ENCODE measurements at regions not wholly inside any gene's neighbourhood (a gene's known extent, or its start where the extent isn't known, plus 50 kb on each side); places are given as distances from the start of the nearest gene placed in this dataset.

DNA sequence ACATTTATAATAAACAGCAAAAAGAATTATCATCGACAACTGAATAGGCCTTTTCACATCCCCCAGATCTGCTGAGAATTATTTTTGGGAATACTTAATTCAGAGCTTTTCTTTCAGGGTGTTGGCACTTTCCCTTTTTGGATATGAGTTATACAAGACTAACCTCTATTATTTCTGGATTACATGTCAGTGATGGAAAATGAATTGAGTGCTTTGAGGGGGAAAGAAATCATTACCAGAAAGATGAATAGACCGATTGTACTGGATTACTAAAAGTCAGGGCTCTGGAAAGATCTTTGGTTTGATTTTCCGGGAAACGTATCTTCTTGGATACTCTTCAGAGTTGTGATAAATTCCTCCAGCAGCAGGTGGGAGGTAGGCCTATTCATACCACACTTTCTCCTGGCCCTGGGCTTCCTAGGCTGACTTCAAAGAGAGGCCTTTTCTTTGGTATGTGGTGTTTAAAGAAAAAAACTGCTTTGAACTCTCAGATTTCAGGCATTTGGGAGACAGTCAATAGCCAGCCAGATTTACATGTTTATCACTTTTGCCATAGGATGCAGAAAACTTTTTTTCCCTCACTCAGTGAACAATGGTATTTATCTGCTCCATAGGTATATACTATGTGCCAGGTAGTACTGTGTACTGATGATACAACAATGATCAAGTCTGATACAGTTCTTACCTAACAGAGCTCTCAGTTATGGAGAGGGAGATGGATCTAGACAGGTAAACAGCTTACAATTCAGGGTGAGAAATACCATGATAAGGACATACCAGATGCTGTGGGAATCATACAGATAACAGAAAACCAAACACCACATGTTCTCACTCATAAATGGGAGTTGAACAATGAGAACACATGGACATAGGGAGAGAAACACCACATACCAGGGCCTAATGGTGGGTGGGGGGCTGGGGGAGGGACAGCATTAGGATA lies 63.3 kb upstream of the ACTR3 start:
- Histone ChIP-seq H3K4me1 (ENCODE audit: control insufficient read depth, extremely low read depth, insufficient read depth, low read length) (no peaks in the 10 kb centered on the region), H3K4me3 (replicated peaks in 1 of 3; ENCODE audit: insufficient read depth in 1 of 3, low read depth in 1 of 3, low read length in 3 of 3) (no peak overlapping the region), H3K27me3 (ENCODE audit: control insufficient read depth in 2 of 2, insufficient read depth in 2 of 2, low read length in 2 of 2) (no peaks in the 10 kb centered on the region), H2AFZ (ENCODE audit: low read depth, low read length) (no peak overlapping the region), H3K27ac (ENCODE audit: insufficient read depth, low read depth, low read length) (no peak overlapping the region), H3K9me1 (replicated peaks; ENCODE audit: control insufficient read depth, extremely low read depth, insufficient read depth, low read length) (no peaks in the 10 kb centered on the region), H3K9me3 (replicated peaks; ENCODE audit: control insufficient read depth, insufficient read depth, low read length) (no peaks in the 10 kb centered on the region), H3K79me2 (ENCODE audit: control insufficient read depth, insufficient read depth, low read length) (no peaks in the 10 kb centered on the region), H3K36me3 (ENCODE audit: control insufficient read depth in 2 of 2, extremely low read depth in 1 of 2, insufficient read depth in 2 of 2, low read length in 2 of 2) (no peaks in the 10 kb centered on the region), H3K4me2 (ENCODE audit: insufficient read depth, low read length) (no peak overlapping the region), H3K9ac (replicated peaks; ENCODE audit: extremely low read depth, insufficient read depth, low read length) (no peak overlapping the region), H4K20me1 (replicated peaks; ENCODE audit: control insufficient read depth, extremely low read depth, insufficient read depth, low read length) (no peaks in the 10 kb centered on the region)
- intact Hi-C loops (cut with micrococcal nuclease) (no loop called here), dilution Hi-C loops (cut with MboI; ENCODE audit: extremely low pct_ligation_motif_present, low sequenced_read_pairs) (no loop called here)
- FAIRE-seq (no peak), DNase-seq (ENCODE audit: low read depth, low spot score) (no peak)
- ChIA-PET CTCF (no interaction called here), POLR2A (no interaction called here)
- TF ChIP-seq GATA2 (IDR thresholded peaks at IDR 0.05; ENCODE audit: insufficient read depth, insufficient read length, low read depth, low read length) (no peak), JUN (IDR thresholded peaks at IDR 0.05; ENCODE audit: borderline replicate concordance, insufficient read depth, insufficient read length, low read depth) (no peak), EZH2 (IDR thresholded peaks at IDR 0.05; ENCODE audit: borderline replicate concordance, low read depth, low read length, severe bottlenecking) (no peak), CTCF (IDR thresholded peaks at IDR 0.05; ENCODE audit: extremely low read depth in 1 of 2, insufficient read depth in 1 of 2, low read depth in 1 of 2, low read length in 2 of 2) (no peak), MYC (IDR thresholded peaks at IDR 0.05; ENCODE audit: low read depth, low read length) (no peak), FOS (IDR thresholded peaks at IDR 0.05; ENCODE audit: borderline replicate concordance, insufficient read depth, low read length) (no peak), POLR2AphosphoS5 (IDR thresholded peaks at IDR 0.05; ENCODE audit: insufficient read depth, low read depth, low read length) (no peak)
- TF ChIP-seq, protein P1, sequence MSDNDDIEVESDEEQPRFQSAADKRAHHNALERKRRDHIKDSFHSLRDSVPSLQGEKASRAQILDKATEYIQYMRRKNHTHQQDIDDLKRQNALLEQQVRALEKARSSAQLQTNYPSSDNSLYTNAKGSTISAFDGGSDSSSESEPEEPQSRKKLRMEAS (IDR thresholded peaks at IDR 0.05; ENCODE audit: insufficient read depth, insufficient read length): no peak
- no TSS peak for BruUV-seq (replicated peaks)
